IMR-90 (cell line): ENCODE measurements at regions not wholly inside any gene's neighbourhood (a gene's known extent, or its start where the extent isn't known, plus 50 kb on each side); places are given as distances from the start of the nearest gene placed in this dataset.

Source experiments
- ATAC-seq: fragments of 200-7000 bp; cut with Tn5 transposase; 2 replicates; pipeline ENCODE4 v1.9.1; 2020; ENCODE audit warnings: low read depth, mild to moderate bottlenecking, moderate library complexity
- BruUV-seq: library from RNA; stranded (reverse); fragments of 400-500 nt; replicated peaks from 2 replicates; lab custom pipeline; 2021; lab: Mats Ljungman, UMichigan
- CTCF ChIA-PET: fragments of 300-600 bp; formaldehyde crosslinking; extraction: SDS; loops from one replicate; lab custom pipeline; 2021; ENCODE audit warnings: antibody characterized with exemption; lab: Yijun Ruan, JAX
- POLR2A ChIA-PET: fragments of 300-600 bp; sonication (Branson Sonifier 250); formaldehyde crosslinking; loops from one replicate; lab custom pipeline; 2022; ENCODE audit warnings: antibody characterized with exemption; ENCODE audit not compliant: unreplicated experiment; lab: Charles Lee
- DNase-seq: peaks from one replicate; pipeline ENCODE4 v3.0.0; 2013
- H2AFZ ChIP-seq: replicated peaks from 2 replicates; pipeline ENCODE3; 2013; ENCODE audit warnings: low read length, mild to moderate bottlenecking; ENCODE audit not compliant: poor library complexity
- H2AK5ac ChIP-seq: 2 replicates; pipeline ENCODE4 v1.6.1; 2013; ENCODE audit warnings: low read depth, low read length, inconsistent platforms
- H2AK9ac ChIP-seq: replicated peaks from 2 replicates; pipeline ENCODE3; 2013; ENCODE audit warnings: mild to moderate bottlenecking, low read depth, low read length, moderate library complexity; ENCODE audit not compliant: poor library complexity
- H2BK120ac ChIP-seq: 2 replicates; pipeline ENCODE4 v1.6.1; 2013; ENCODE audit warnings: low read depth, low read length, inconsistent platforms
- H2BK15ac ChIP-seq: 3 replicates; pipeline ENCODE4 v1.6.1; 2013; ENCODE audit warnings: low read depth, low read length, inconsistent platforms
- H2BK20ac ChIP-seq: 2 replicates; pipeline ENCODE4 v1.6.1; 2013; ENCODE audit warnings: low read depth, mild to moderate bottlenecking, inconsistent platforms, low read length, moderate library complexity
- H2BK5ac ChIP-seq: 2 replicates; pipeline ENCODE4 v1.6.1; 2013; ENCODE audit warnings: mild to moderate bottlenecking, low read depth, low read length, inconsistent platforms; ENCODE audit not compliant: poor library complexity, severe bottlenecking
- H3K14ac ChIP-seq: replicated peaks from 2 replicates; pipeline ENCODE4 v1.6.1; 2013; ENCODE audit warnings: low read depth, low read length, inconsistent platforms
- H3K18ac ChIP-seq: 2 replicates; pipeline ENCODE4 v1.6.1; 2013; ENCODE audit warnings: low read depth, low read length, control low read depth
- H3K23ac ChIP-seq: 2 replicates; pipeline ENCODE4 v1.6.1; 2013; ENCODE audit warnings: low read depth, low read length, inconsistent platforms
- H3K27ac ChIP-seq: 2 replicates; pipeline ENCODE4 v1.5.1; 2013; ENCODE audit warnings: mild to moderate bottlenecking, control low read depth, low read length; ENCODE audit not compliant: insufficient read depth
- H3K27me3 ChIP-seq: 2 replicates; pipeline ENCODE4 v1.6.1; 2013; ENCODE audit warnings: low read length; ENCODE audit not compliant: control insufficient read depth, insufficient read depth
- H3K36me3 ChIP-seq: 2 replicates; pipeline ENCODE4 v1.6.1; 2013; ENCODE audit warnings: low read length, mixed read lengths; ENCODE audit not compliant: control insufficient read depth, insufficient read depth
- H3K4ac ChIP-seq: 2 replicates; pipeline ENCODE4 v1.6.1; 2013; ENCODE audit warnings: low read depth, low read length, inconsistent platforms
- H3K4me1 ChIP-seq: 2 replicates; pipeline ENCODE4 v1.6.1; 2013; ENCODE audit warnings: low read length, mixed read lengths; ENCODE audit not compliant: control insufficient read depth, insufficient read depth
- H3K4me2 ChIP-seq: 2 replicates; pipeline ENCODE4 v1.6.1; 2013; ENCODE audit warnings: low read depth, mild to moderate bottlenecking, control low read depth, low read length, moderate library complexity
- H3K4me3 ChIP-seq: 2 replicates; pipeline ENCODE4 v1.5.1; 2013; ENCODE audit warnings: low read depth, mild to moderate bottlenecking, control low read depth, low read length, moderate library complexity; ENCODE audit not compliant: insufficient read depth
- H3K56ac ChIP-seq: 2 replicates; pipeline ENCODE4 v1.6.1; 2013; ENCODE audit warnings: low read length, inconsistent platforms; ENCODE audit not compliant: insufficient read depth; ENCODE audit errors: extremely low read depth
- H3K79me1 ChIP-seq, 2 experiments: 2 replicates each; pipeline ENCODE4 v1.6.1; 2013; ENCODE audit warnings: low read length in 2 of 2, inconsistent platforms in 1 of 2, low read depth in 1 of 2
- H3K9ac ChIP-seq: 2 replicates; pipeline ENCODE4 v1.6.1; 2013; ENCODE audit warnings: low read depth, low read length, control low read depth
- H3K9me1 ChIP-seq: 2 replicates; pipeline ENCODE4 v1.6.1; 2013; ENCODE audit warnings: low read length, inconsistent platforms; ENCODE audit not compliant: insufficient read depth
- H3K9me3 ChIP-seq: 2 replicates; pipeline ENCODE4 v1.6.1; 2013; ENCODE audit warnings: low read length; ENCODE audit not compliant: control insufficient read depth, insufficient read depth
- H4K20me1 ChIP-seq: 2 replicates; pipeline ENCODE4 v1.6.1; 2013; ENCODE audit warnings: low read length, inconsistent platforms; ENCODE audit not compliant: insufficient read depth
- H4K5ac ChIP-seq: 2 replicates; pipeline ENCODE4 v1.6.1; 2013; ENCODE audit warnings: mild to moderate bottlenecking, low read depth, low read length, control low read depth
- H4K8ac ChIP-seq, 2 experiments: 2 replicates each; pipeline ENCODE4 v1.6.1; 2013; ENCODE audit warnings: low read depth in 2 of 2, low read length in 2 of 2, control low read depth in 1 of 2, inconsistent platforms in 1 of 2
- H4K91ac ChIP-seq: 2 replicates; pipeline ENCODE4 v1.6.1; 2013; ENCODE audit warnings: low read depth, low read length, inconsistent platforms; ENCODE audit not compliant: insufficient read depth
- BHLHE40 ChIP-seq: fragments of 150-350 bp; IDR thresholded peaks from 2 replicates; pipeline ENCODE4 v1.6.1; 2016; ENCODE audit warnings: mild to moderate bottlenecking, low read depth, low read length
- CEBPB ChIP-seq: IDR thresholded peaks from 2 replicates; pipeline ENCODE4 v1.6.1; 2012; ENCODE audit warnings: low read depth, low read length, improper control_type of control experiment
- CHD1 ChIP-seq: IDR thresholded peaks from 2 replicates; pipeline ENCODE4 v1.6.1; 2012; ENCODE audit warnings: low read depth, low read length, improper control_type of control experiment
- CTCF ChIP-seq: conservative IDR thresholded peaks from 2 replicates; pipeline ENCODE4 v1.5.1; 2012; ENCODE audit warnings: mild to moderate bottlenecking, low read depth, low read length, improper control_type of control experiment
- FOS ChIP-seq: fragments of 150-350 bp; IDR thresholded peaks from 2 replicates; pipeline ENCODE4 v1.6.1; 2016; ENCODE audit warnings: low read depth, low read length
- MAFK ChIP-seq: IDR thresholded peaks from 2 replicates; pipeline ENCODE4 v1.6.1; 2012; ENCODE audit warnings: low read depth, low read length, improper control_type of control experiment
- MAZ ChIP-seq: IDR thresholded peaks from 2 replicates; pipeline ENCODE4 v1.6.1; 2012; ENCODE audit warnings: low read depth, mild to moderate bottlenecking, low read length, improper control_type of control experiment, moderate library complexity, borderline replicate concordance
- MXI1 ChIP-seq: IDR thresholded peaks from 2 replicates; pipeline ENCODE4 v1.6.1; 2012; ENCODE audit warnings: low read depth, mild to moderate bottlenecking, low read length, moderate library complexity, borderline replicate concordance
- NFE2L2 ChIP-seq: fragments of 150-350 bp; IDR thresholded peaks from 2 replicates; pipeline ENCODE4 v1.6.1; 2016; ENCODE audit warnings: low read depth, mild to moderate bottlenecking, low read length
- POLR2A ChIP-seq: IDR thresholded peaks from 2 replicates; pipeline ENCODE4 v1.6.1; 2012; ENCODE audit warnings: mild to moderate bottlenecking, low read depth, low read length
- RAD21 ChIP-seq: IDR thresholded peaks from 2 replicates; pipeline ENCODE4 v1.6.1; 2012; ENCODE audit warnings: low read length, improper control_type of control experiment
- RCOR1 ChIP-seq: IDR thresholded peaks from 2 replicates; pipeline ENCODE4 v1.6.1; 2012; ENCODE audit warnings: mild to moderate bottlenecking, low read length, improper control_type of control experiment; ENCODE audit not compliant: insufficient replicate concordance
- RFX5 ChIP-seq: IDR thresholded peaks from 2 replicates; pipeline ENCODE4 v1.8.0; 2012; ENCODE audit warnings: low read depth, mild to moderate bottlenecking, low read length, moderate library complexity
- SMC3 ChIP-seq: fragments of 150-350 bp; IDR thresholded peaks from 2 replicates; pipeline ENCODE4 v1.6.1; 2016; ENCODE audit warnings: low read depth, mild to moderate bottlenecking, antibody characterized with exemption, low read length, moderate library complexity
- USF2 ChIP-seq: fragments of 150-350 bp; IDR thresholded peaks from 2 replicates; pipeline ENCODE4 v1.6.1; 2017; ENCODE audit warnings: mild to moderate bottlenecking, antibody characterized with exemption, low read length, low read depth
- WGBS, 2 experiments: methylation state at CpG; one replicate each; pipeline versions ENCODE4 v1.1.5 to v1.1.7; 2013; ENCODE audit warnings: missing lambda C conversion rate in 2 of 2; ENCODE audit not compliant: insufficient read length in 1 of 2; ENCODE audit errors: extremely low coverage in 2 of 2; 5-methylcytosine and 5-hydroxymethylcytosine counted together
- dilution Hi-C: fragments of 300-500 bp; cut with HindIII; formaldehyde crosslinking; loops from one replicate; pipeline ENCODE4 v1.14.3; 2018; ENCODE audit warnings: low sequenced_read_pairs; ENCODE audit not compliant: unreplicated experiment
- in situ Hi-C: fragments of 300-500 bp; cut with MboI; formaldehyde crosslinking; loops from 3 replicates; pipeline ENCODE4 v1.14.3; 2019; ENCODE audit warnings: low sequenced_read_pairs, inconsistent platforms, mixed read lengths
- intact Hi-C: fragments of 100-400 bp; cut with micrococcal nuclease; formaldehyde crosslinking; loops from 2 replicates; pipeline ENCODE4 v1.10.0; 2022
- TF ChIP-seq, protein P1 (sequence below): fragments of 150-350 bp; IDR thresholded peaks from 2 replicates; pipeline ENCODE4 v1.6.1; 2016; ENCODE audit warnings: low read depth, mild to moderate bottlenecking, low read length, moderate library complexity, borderline replicate concordance

GRCh38 chr6:67815623-67816022 is 819.5 kb upstream of the ADGRB3 start:
- Histone ChIP-seq H3K9ac (no peak overlapping the region), H2BK15ac (no peak overlapping the region), H3K23ac (no peak overlapping the region), H3K18ac (no peak overlapping the region), H3K4me2 (no peak overlapping the region), H2BK120ac (no peak overlapping the region), H4K91ac (no peak overlapping the region), H2BK20ac (no peak overlapping the region), H3K4ac (no peak overlapping the region), H3K36me3 (no peaks in the 10 kb centered on the region), H2AFZ (no peak overlapping the region), H3K79me1 (no peaks in the 10 kb centered on the region), H3K14ac (no peak overlapping the region), H2AK9ac (no peak overlapping the region), H4K5ac (no peak overlapping the region), H3K27me3 (no peaks in the 10 kb centered on the region), H3K27ac (no peak overlapping the region), H2AK5ac (no peak overlapping the region), H3K56ac (no peak overlapping the region), H3K9me1 (no peaks in the 10 kb centered on the region), H4K20me1 (no peaks in the 10 kb centered on the region), H3K9me3 (peaks cover 7% of the 10 kb centered on the region), H3K4me1 (no peaks in the 10 kb centered on the region), H4K8ac (no peak overlapping the region), H3K4me3 (no peak overlapping the region), H2BK5ac (no peak overlapping the region)
- no TSS peak for BruUV-seq
- in situ Hi-C loops (no loop called here), dilution Hi-C loops (no loop called here), intact Hi-C loops (loop anchor here (5.0 kb wide), 1 partner anchor 817 kb away; no protein-coding TSS in a partner anchor)
- ChIA-PET POLR2A (no interaction called here), CTCF (no interaction called here)
- WGBS, 2 experiments, result no CpG with 5 or more reads among the region's 2 CpGs
- ATAC-seq (no peak), DNase-seq (no peak)
- TF ChIP-seq, protein P1, sequence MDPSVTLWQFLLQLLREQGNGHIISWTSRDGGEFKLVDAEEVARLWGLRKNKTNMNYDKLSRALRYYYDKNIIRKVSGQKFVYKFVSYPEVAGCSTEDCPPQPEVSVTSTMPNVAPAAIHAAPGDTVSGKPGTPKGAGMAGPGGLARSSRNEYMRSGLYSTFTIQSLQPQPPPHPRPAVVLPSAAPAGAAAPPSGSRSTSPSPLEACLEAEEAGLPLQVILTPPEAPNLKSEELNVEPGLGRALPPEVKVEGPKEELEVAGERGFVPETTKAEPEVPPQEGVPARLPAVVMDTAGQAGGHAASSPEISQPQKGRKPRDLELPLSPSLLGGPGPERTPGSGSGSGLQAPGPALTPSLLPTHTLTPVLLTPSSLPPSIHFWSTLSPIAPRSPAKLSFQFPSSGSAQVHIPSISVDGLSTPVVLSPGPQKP, result no peak
- TF ChIP-seq FOS (no peak), USF2 (no peak), MAFK (no peak), CEBPB (no peak), CTCF (no peak), BHLHE40 (no peak), CHD1 (no peak), SMC3 (no peak), RAD21 (no peak), NFE2L2 (no peak), RCOR1 (no peak), RFX5 (no peak), MAZ (no peak), POLR2A (no peak), MXI1 (no peak)
